Effector memory CD4-positive, alpha-beta T cell (primary cell): ENCODE measurements at regions not wholly inside any gene's neighbourhood (a gene's known extent, or its start where the extent isn't known, plus 50 kb on each side); places are given as distances from the start of the nearest gene placed in this dataset.

Experiments used
- DNase-seq, 3 donors: peaks; one replicate each; pipeline ENCODE4 v3.0.0-alpha.2; 2020
- H3K27ac ChIP-seq: 2 replicates; pipeline ENCODE4 v1.7.0; 2013; ENCODE audit warnings: mild to moderate bottlenecking, low read length, moderate library complexity; ENCODE audit not compliant: insufficient read depth, poor library complexity, severe bottlenecking
- H3K27me3 ChIP-seq: replicated peaks from 2 replicates; pipeline ENCODE4 v1.7.0; 2013; ENCODE audit warnings: mild to moderate bottlenecking, low read length; ENCODE audit not compliant: insufficient read depth, control insufficient read depth, poor library complexity, severe bottlenecking
- H3K36me3 ChIP-seq: 2 replicates; pipeline ENCODE4 v1.7.0; 2013; ENCODE audit warnings: mild to moderate bottlenecking, low read length, moderate library complexity; ENCODE audit not compliant: control insufficient read depth, insufficient read depth
- H3K4me1 ChIP-seq: 2 replicates; pipeline ENCODE4 v1.7.0; 2013; ENCODE audit warnings: low read length, mild to moderate bottlenecking; ENCODE audit not compliant: control insufficient read depth, insufficient read depth, poor library complexity, severe bottlenecking
- H3K4me3 ChIP-seq: 2 replicates; pipeline ENCODE4 v1.7.0; 2013; ENCODE audit warnings: low read length, low read depth, mild to moderate bottlenecking; ENCODE audit not compliant: insufficient read depth, poor library complexity, severe bottlenecking
- H3K9me3 ChIP-seq: 2 replicates; pipeline ENCODE4 v1.7.0; 2013; ENCODE audit warnings: mild to moderate bottlenecking, low read length, moderate library complexity; ENCODE audit not compliant: control insufficient read depth

- Histone ChIP-seq H3K27ac (no peak overlapping the region), H3K9me3 (no peaks in the 10 kb centered on the region), H3K4me1 (no peaks in the 10 kb centered on the region), H3K36me3 (no peaks in the 10 kb centered on the region), H3K4me3 (no peak overlapping the region), H3K27me3 (no peaks in the 10 kb centered on the region)
- no peak for DNase-seq
Observed at GRCh38 chr14:30417999-30418398, 141.0 kb upstream of the G2E3 start.

DNA sequence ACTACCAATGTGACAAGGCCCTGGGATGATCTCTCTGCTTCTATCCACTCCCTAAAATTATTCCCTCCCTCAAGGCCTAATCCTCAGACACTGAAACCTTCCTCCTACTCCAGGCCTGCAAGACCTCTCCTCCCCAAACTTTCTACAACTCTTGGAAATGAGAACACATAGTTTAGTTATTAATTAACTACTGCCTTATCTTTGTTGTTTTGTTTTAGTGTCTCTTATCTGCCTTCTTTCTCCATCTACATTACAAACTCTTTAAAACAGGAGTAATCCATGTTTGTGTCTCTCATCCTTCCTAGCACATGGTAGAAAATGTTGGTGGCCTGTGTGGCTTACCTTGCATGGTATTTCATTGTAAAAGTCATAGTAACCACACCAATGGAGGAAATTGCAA, 139.9 kb upstream of the G2E3 start:
- Histone ChIP-seq H3K27ac (no peak overlapping the region), H3K9me3 (no peaks in the 10 kb centered on the region), H3K4me3 (no peak overlapping the region), H3K27me3 (no peaks in the 10 kb centered on the region), H3K36me3 (no peaks in the 10 kb centered on the region), H3K4me1 (no peaks in the 10 kb centered on the region)
- no peak for DNase-seq

DNA sequence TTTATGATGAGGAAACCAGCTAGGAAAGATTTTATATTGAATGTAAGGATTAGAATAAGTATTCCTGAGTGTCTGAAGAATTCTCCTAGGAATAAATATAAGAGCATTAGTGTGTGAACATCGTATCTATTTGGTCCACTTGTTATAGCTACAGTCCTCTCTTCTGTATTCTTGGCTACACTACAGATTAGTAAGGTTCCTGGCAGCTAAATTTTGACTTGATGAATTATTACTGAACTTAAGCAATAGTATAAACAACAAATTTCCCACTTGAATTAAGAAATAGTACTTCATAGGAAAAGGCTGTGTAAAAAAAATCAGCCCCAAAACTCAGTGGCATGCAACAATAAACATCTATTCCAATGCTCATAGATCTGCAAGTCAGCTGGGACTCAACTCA, 138.4 kb upstream of the G2E3 start:
- no peaks in the 10 kb centered on the region for H3K9me3 ChIP-seq

GRCh38 chr14:30426463-30426862, 132.5 kb upstream of the G2E3 start:
- H3K4me3 ChIP-seq: no peak overlapping the region
- DNase-seq: no peak
- no peaks in the 10 kb centered on the region for H3K4me1 ChIP-seq
- no peak overlapping the region for H3K27ac ChIP-seq
- no peaks in the 10 kb centered on the region for H3K27me3 ChIP-seq
- no peaks in the 10 kb centered on the region for H3K9me3 ChIP-seq
- no peaks in the 10 kb centered on the region for H3K36me3 ChIP-seq

More for the DNA sequence above, 138.4 kb upstream of the G2E3 start:
- Histone ChIP-seq H3K4me1 (no peaks in the 10 kb centered on the region), H3K36me3 (no peaks in the 10 kb centered on the region), H3K27ac (no peak overlapping the region), H3K4me3 (no peak overlapping the region), H3K27me3 (no peaks in the 10 kb centered on the region)
- DNase-seq: no peak

GRCh38 chr14:30427401-30427800, 131.6 kb upstream of the G2E3 start:
- no peaks in the 10 kb centered on the region for H3K9me3 ChIP-seq
- no peak for DNase-seq
- H3K27me3 ChIP-seq: no peaks in the 10 kb centered on the region
- no peaks in the 10 kb centered on the region for H3K4me1 ChIP-seq
- H3K36me3 ChIP-seq: no peaks in the 10 kb centered on the region
- no peak overlapping the region for H3K4me3 ChIP-seq
- H3K27ac ChIP-seq: no peak overlapping the region

GRCh38 chr14:30427846-30428245, 131.1 kb upstream of the G2E3 start:
- H3K36me3 ChIP-seq: no peaks in the 10 kb centered on the region
- H3K4me1 ChIP-seq: no peaks in the 10 kb centered on the region
- H3K27ac ChIP-seq: no peak overlapping the region
- H3K4me3 ChIP-seq: no peak overlapping the region
- no peak for DNase-seq
- no peaks in the 10 kb centered on the region for H3K9me3 ChIP-seq
- H3K27me3 ChIP-seq: no peaks in the 10 kb centered on the region

GRCh38 chr14:30431552-30431951, 127.4 kb upstream of the G2E3 start:
- Histone ChIP-seq H3K4me1 (no peaks in the 10 kb centered on the region), H3K4me3 (no peak overlapping the region), H3K9me3 (no peaks in the 10 kb centered on the region), H3K36me3 (no peaks in the 10 kb centered on the region), H3K27me3 (no peaks in the 10 kb centered on the region), H3K27ac (no peak overlapping the region)
- no peak for DNase-seq

- H3K9me3 ChIP-seq: no peaks in the 10 kb centered on the region
- H3K27me3 ChIP-seq: no peaks in the 10 kb centered on the region
- no peaks in the 10 kb centered on the region for H3K4me1 ChIP-seq
- H3K4me3 ChIP-seq: no peak overlapping the region
- H3K36me3 ChIP-seq: no peaks in the 10 kb centered on the region
- no peak overlapping the region for H3K27ac ChIP-seq
- DNase-seq: no peak
Observed at GRCh38 chr14:30440961-30441360, 118.0 kb upstream of the G2E3 start.

- no peaks in the 10 kb centered on the region for H3K4me1 ChIP-seq
- no peaks in the 10 kb centered on the region for H3K9me3 ChIP-seq
- DNase-seq: no peak
- H3K36me3 ChIP-seq: no peaks in the 10 kb centered on the region
- H3K4me3 ChIP-seq: no peak overlapping the region
- no peaks in the 10 kb centered on the region for H3K27me3 ChIP-seq
- H3K27ac ChIP-seq: no peak overlapping the region
Observed at GRCh38 chr14:30443368-30444007, 115.5 kb upstream of the G2E3 start.

- no peaks in the 10 kb centered on the region for H3K9me3 ChIP-seq
- no peak overlapping the region for H3K27ac ChIP-seq
- DNase-seq: no peak
- H3K4me1 ChIP-seq: no peaks in the 10 kb centered on the region
- H3K27me3 ChIP-seq: no peaks in the 10 kb centered on the region
- no peaks in the 10 kb centered on the region for H3K36me3 ChIP-seq
- H3K4me3 ChIP-seq: no peak overlapping the region
Observed at GRCh38 chr14:30444451-30444850, 114.5 kb upstream of the G2E3 start.
